ENCODE measurements at regions not wholly inside any gene's neighbourhood (a gene's known extent, or its start where the extent isn't known, plus 50 kb on each side); places are given as distances from the start of the nearest gene placed in this dataset.

GRCh38 chr1:88451856-88452255, 232.2 kb upstream of the PKN2 start:
- no peak for TF ChIP-seq CTCF (IDR thresholded peaks at IDR 0.05; ENCODE audit: insufficient read depth, low read depth, low read length, missing control alignments)

GRCh38 chr1:88453295-88453694, 230.8 kb upstream of the PKN2 start:
- TF ChIP-seq CTCF (IDR thresholded peaks at IDR 0.05; ENCODE audit: insufficient read depth, low read depth, low read length, missing control alignments): no peak
- H3K4me3 ChIP-seq (ENCODE audit: low read depth, low read length): no peak overlapping the region
- DNase-seq (ENCODE audit: low read depth): no peak

More at GRCh38 chr1:88451856-88452255, 232.2 kb upstream of the PKN2 start:
- DNase-seq (ENCODE audit: low read depth): no peak
- H3K4me3 ChIP-seq (ENCODE audit: low read depth, low read length): no peak overlapping the region

GRCh38 chr1:88454781-88455180, 229.3 kb upstream of the PKN2 start:
- no peak for DNase-seq (ENCODE audit: low read depth)
- H3K4me3 ChIP-seq (ENCODE audit: low read depth, low read length): no peak overlapping the region
- no peak for TF ChIP-seq CTCF (IDR thresholded peaks at IDR 0.05; ENCODE audit: insufficient read depth, low read depth, low read length, missing control alignments)

GRCh38 chr1:88455621-88456256, 228.3 kb upstream of the PKN2 start:
- no peak for TF ChIP-seq CTCF (IDR thresholded peaks at IDR 0.05; ENCODE audit: insufficient read depth, low read depth, low read length, missing control alignments)
- DNase-seq (ENCODE audit: low read depth): no peak

GRCh38 chr1:88457197-88457596, 226.9 kb upstream of the PKN2 start:
- TF ChIP-seq CTCF (IDR thresholded peaks at IDR 0.05; ENCODE audit: insufficient read depth, low read depth, low read length, missing control alignments): no peak
- no peak for DNase-seq (ENCODE audit: low read depth)

More at GRCh38 chr1:88455621-88456256, 228.3 kb upstream of the PKN2 start:
- H3K4me3 ChIP-seq (ENCODE audit: low read depth, low read length): no peak overlapping the region

GRCh38 chr1:88461007-88461406, 223.1 kb upstream of the PKN2 start:
- no peak for DNase-seq (ENCODE audit: low read depth)
- H3K4me3 ChIP-seq (ENCODE audit: low read depth, low read length): no peak overlapping the region
- no peak for TF ChIP-seq CTCF (IDR thresholded peaks at IDR 0.05; ENCODE audit: insufficient read depth, low read depth, low read length, missing control alignments)

More at GRCh38 chr1:88457197-88457596, 226.9 kb upstream of the PKN2 start:
- H3K4me3 ChIP-seq (ENCODE audit: low read depth, low read length): no peak overlapping the region

GRCh38 chr1:88462096-88462487, 222.0 kb upstream of the PKN2 start:
- no peak for DNase-seq (ENCODE audit: low read depth)
- no peak overlapping the region for H3K4me3 ChIP-seq (ENCODE audit: low read depth, low read length)
- no peak for TF ChIP-seq CTCF (IDR thresholded peaks at IDR 0.05; ENCODE audit: insufficient read depth, low read depth, low read length, missing control alignments)
